ENCODE measurements at regions not wholly inside any gene's neighbourhood (a gene's known extent, or its start where the extent isn't known, plus 50 kb on each side); places are given as distances from the start of the nearest gene placed in this dataset.

GRCh38 chr16:26992666-26993349 lies 73.9 kb upstream of the C16orf82 start:
- TF ChIP-seq CTCF (IDR thresholded peaks at IDR 0.05; ENCODE audit: low read depth, low read length, poor library complexity, severe bottlenecking) (no peak), EZH2phosphoT487 (IDR thresholded peaks at IDR 0.05; ENCODE audit: borderline replicate concordance, low read length) (no peak)
